ENCODE measurements at regions not wholly inside any gene's neighbourhood (a gene's known extent, or its start where the extent isn't known, plus 50 kb on each side); places are given as distances from the start of the nearest gene placed in this dataset.

- H3K4me2 ChIP-seq (ENCODE audit: low read length): no peak overlapping the region
- peaks cover 24% of the 10 kb centered on the region for H3K27me3 ChIP-seq (ENCODE audit: low read depth, low read length)
- no peak overlapping the region for H3K4me3 ChIP-seq (ENCODE audit: low read length)
- no peak overlapping the region for H3K27ac ChIP-seq (ENCODE audit: low read length)
- peaks cover 8% of the 10 kb centered on the region for H3K4me1 ChIP-seq (ENCODE audit: low read length)
- H3K9me3 ChIP-seq (ENCODE audit: insufficient read depth, low read length): no peaks in the 10 kb centered on the region
- TF ChIP-seq CTCF (IDR thresholded peaks at IDR 0.05; ENCODE audit: low read depth, low read length) (no peak), EZH2phosphoT487 (IDR thresholded peaks at IDR 0.05; ENCODE audit: low read depth) (no peak)
- no peaks in the 10 kb centered on the region for H3K36me3 ChIP-seq (replicated peaks; ENCODE audit: low read depth, low read length)
- no peaks in the 10 kb centered on the region for H4K20me1 ChIP-seq (ENCODE audit: insufficient read depth, low read length)
- no peak overlapping the region for H2AFZ ChIP-seq (ENCODE audit: low read depth, low read length)
- no peaks in the 10 kb centered on the region for H3K79me2 ChIP-seq (ENCODE audit: low read length)
- no peak overlapping the region for H3K9ac ChIP-seq (ENCODE audit: low read length)
Observed at GRCh38 chr2:150042500-150043171, 444.8 kb downstream of the RND3 start.

GRCh38 chr2:150041722-150042425 lies 445.6 kb downstream of the RND3 start:
- Histone ChIP-seq H3K9ac (ENCODE audit: low read length) (no peak overlapping the region), H3K27ac (ENCODE audit: low read length) (no peak overlapping the region), H3K27me3 (ENCODE audit: low read depth, low read length) (peaks cover 16% of the 10 kb centered on the region), H3K79me2 (ENCODE audit: low read length) (no peaks in the 10 kb centered on the region), H3K4me3 (ENCODE audit: low read length) (no peak overlapping the region), H3K4me2 (ENCODE audit: low read length) (no peak overlapping the region), H4K20me1 (ENCODE audit: insufficient read depth, low read length) (no peaks in the 10 kb centered on the region), H3K4me1 (ENCODE audit: low read length) (peaks cover 8% of the 10 kb centered on the region), H3K9me3 (ENCODE audit: insufficient read depth, low read length) (no peaks in the 10 kb centered on the region), H3K36me3 (replicated peaks; ENCODE audit: low read depth, low read length) (no peaks in the 10 kb centered on the region), H2AFZ (ENCODE audit: low read depth, low read length) (no peak overlapping the region)
- TF ChIP-seq EZH2phosphoT487 (IDR thresholded peaks at IDR 0.05; ENCODE audit: low read depth) (no peak), CTCF (IDR thresholded peaks at IDR 0.05; ENCODE audit: low read depth, low read length) (no peak)

- TF ChIP-seq CTCF (IDR thresholded peaks at IDR 0.05; ENCODE audit: low read depth, low read length) (no peak), EZH2phosphoT487 (IDR thresholded peaks at IDR 0.05; ENCODE audit: low read depth) (no peak)
- no peaks in the 10 kb centered on the region for H3K79me2 ChIP-seq (ENCODE audit: low read length)
- no peaks in the 10 kb centered on the region for H3K36me3 ChIP-seq (replicated peaks; ENCODE audit: low read depth, low read length)
- H4K20me1 ChIP-seq (ENCODE audit: insufficient read depth, low read length): no peaks in the 10 kb centered on the region
- peaks cover 8% of the 10 kb centered on the region for H3K4me1 ChIP-seq (ENCODE audit: low read length)
- no peak overlapping the region for H3K9ac ChIP-seq (ENCODE audit: low read length)
- peaks cover 8% of the 10 kb centered on the region; the same call in 1 of the 2 replicates for H3K27me3 ChIP-seq (ENCODE audit: low read depth, low read length)
- no peaks in the 10 kb centered on the region for H3K9me3 ChIP-seq (ENCODE audit: insufficient read depth, low read length)
- no peak overlapping the region for H2AFZ ChIP-seq (ENCODE audit: low read depth, low read length)
- no peak overlapping the region for H3K27ac ChIP-seq (ENCODE audit: low read length)
- no peak overlapping the region for H3K4me3 ChIP-seq (ENCODE audit: low read length)
- no peak overlapping the region for H3K4me2 ChIP-seq (ENCODE audit: low read length)
Observed at GRCh38 chr2:150036622-150037021, 449.0 kb upstream of the MMADHC start.

GRCh38 chr2:150034665-150035064 lies 447.1 kb upstream of the MMADHC start:
- peaks cover 8% of the 10 kb centered on the region; the same call in 1 of the 2 replicates for H3K27me3 ChIP-seq (ENCODE audit: low read depth, low read length)
- no peak overlapping the region for H3K4me3 ChIP-seq (ENCODE audit: low read length)
- TF ChIP-seq EZH2phosphoT487 (IDR thresholded peaks at IDR 0.05; ENCODE audit: low read depth) (no peak), CTCF (IDR thresholded peaks at IDR 0.05; ENCODE audit: low read depth, low read length) (no peak)
- H3K36me3 ChIP-seq (replicated peaks; ENCODE audit: low read depth, low read length): no peaks in the 10 kb centered on the region
- H3K9ac ChIP-seq (ENCODE audit: low read length): no peak overlapping the region
- H4K20me1 ChIP-seq (ENCODE audit: insufficient read depth, low read length): no peaks in the 10 kb centered on the region
- H3K4me1 ChIP-seq (ENCODE audit: low read length): peaks cover 8% of the 10 kb centered on the region
- no peaks in the 10 kb centered on the region for H3K79me2 ChIP-seq (ENCODE audit: low read length)
- H3K27ac ChIP-seq (ENCODE audit: low read length): no peak overlapping the region
- peak overlapping the region; percentile 13; the same call in 1 of the 2 replicates for H3K4me2 ChIP-seq (ENCODE audit: low read length)
- no peaks in the 10 kb centered on the region for H3K9me3 ChIP-seq (ENCODE audit: insufficient read depth, low read length)
- H2AFZ ChIP-seq (ENCODE audit: low read depth, low read length): no peak overlapping the region
